ENCODE measurements at regions not wholly inside any gene's neighbourhood (a gene's known extent, or its start where the extent isn't known, plus 50 kb on each side); places are given as distances from the start of the nearest gene placed in this dataset.

DNA sequence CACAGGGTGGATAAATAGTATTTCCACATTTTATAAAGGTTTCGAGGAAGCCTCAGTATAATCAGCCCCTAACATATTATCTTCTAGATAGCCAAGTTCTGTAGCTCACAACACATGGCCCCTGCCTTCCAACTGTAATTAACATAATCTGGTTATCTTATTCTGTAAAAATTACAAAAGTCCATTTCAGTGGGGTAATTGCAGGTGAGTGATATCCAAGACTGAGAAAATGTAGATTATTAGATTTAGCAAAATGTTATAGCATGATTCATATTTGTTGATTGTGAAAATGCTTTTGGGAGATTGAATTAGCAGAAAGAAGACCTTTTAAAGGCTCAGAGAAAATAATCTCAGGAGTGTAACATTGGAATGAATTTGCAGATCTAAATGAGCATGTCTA lies 168.3 kb upstream of the GPC6 start:
- no peak overlapping the region for H3K4me3 ChIP-seq (replicated peaks; ENCODE audit: low read depth, low read length)
- TF ChIP-seq, protein P1, sequence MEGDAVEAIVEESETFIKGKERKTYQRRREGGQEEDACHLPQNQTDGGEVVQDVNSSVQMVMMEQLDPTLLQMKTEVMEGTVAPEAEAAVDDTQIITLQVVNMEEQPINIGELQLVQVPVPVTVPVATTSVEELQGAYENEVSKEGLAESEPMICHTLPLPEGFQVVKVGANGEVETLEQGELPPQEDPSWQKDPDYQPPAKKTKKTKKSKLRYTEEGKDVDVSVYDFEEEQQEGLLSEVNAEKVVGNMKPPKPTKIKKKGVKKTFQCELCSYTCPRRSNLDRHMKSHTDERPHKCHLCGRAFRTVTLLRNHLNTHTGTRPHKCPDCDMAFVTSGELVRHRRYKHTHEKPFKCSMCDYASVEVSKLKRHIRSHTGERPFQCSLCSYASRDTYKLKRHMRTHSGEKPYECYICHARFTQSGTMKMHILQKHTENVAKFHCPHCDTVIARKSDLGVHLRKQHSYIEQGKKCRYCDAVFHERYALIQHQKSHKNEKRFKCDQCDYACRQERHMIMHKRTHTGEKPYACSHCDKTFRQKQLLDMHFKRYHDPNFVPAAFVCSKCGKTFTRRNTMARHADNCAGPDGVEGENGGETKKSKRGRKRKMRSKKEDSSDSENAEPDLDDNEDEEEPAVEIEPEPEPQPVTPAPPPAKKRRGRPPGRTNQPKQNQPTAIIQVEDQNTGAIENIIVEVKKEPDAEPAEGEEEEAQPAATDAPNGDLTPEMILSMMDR (IDR thresholded peaks at IDR 0.05; ENCODE audit: low read depth, low read length, missing control alignments) = no peak
- no peak for DNase-seq (ENCODE audit: extremely low read depth, low read depth)

DNA sequence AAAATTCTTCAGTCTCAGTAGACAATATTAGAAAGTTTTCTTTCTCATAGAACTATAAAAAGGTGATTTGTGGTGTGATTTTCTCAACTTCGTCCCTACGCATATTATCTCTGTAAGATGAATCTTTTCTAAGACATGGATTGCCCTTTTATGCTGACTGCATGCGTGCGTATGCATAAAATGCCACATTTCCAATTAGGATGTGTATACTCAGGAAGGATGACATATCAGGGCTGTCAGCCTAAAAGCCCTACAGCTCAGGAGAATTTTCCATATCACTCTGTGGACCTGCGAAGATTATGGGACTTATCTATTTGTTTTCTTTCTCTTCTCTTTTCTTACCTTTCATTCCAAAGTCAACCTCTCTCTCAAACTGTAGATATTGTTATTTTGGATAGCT lies 166.5 kb upstream of the GPC6 start:
- H3K4me3 ChIP-seq (replicated peaks; ENCODE audit: low read depth, low read length) = no peak overlapping the region
- TF ChIP-seq, protein P1 (IDR thresholded peaks at IDR 0.05; ENCODE audit: low read depth, low read length, missing control alignments) = no peak
- no peak for DNase-seq (ENCODE audit: extremely low read depth, low read depth)

DNA sequence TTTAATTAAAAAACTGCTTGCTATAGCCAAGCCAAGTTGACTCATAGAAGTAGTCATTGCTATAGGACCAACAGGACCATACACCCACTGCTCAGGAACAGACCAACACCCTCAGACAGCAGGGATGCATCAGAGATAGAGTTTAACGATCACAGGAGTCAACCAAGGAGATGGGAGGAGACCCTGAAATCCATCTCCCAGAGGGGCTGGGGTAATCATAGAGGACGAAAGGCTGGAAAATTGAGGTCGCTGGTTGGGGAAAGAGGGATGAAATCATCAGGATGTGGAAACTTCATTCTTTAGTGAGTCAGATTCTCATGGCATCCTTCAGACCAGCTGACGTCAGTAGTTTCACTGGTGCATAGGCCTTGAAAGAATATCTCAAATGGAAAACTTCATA lies 160.4 kb upstream of the GPC6 start:
- TF ChIP-seq, protein P1 (IDR thresholded peaks at IDR 0.05; ENCODE audit: low read depth, low read length, missing control alignments) = no peak
- no peak overlapping the region for H3K4me3 ChIP-seq (replicated peaks; ENCODE audit: low read depth, low read length)
- no peak for DNase-seq (ENCODE audit: extremely low read depth, low read depth)

DNA sequence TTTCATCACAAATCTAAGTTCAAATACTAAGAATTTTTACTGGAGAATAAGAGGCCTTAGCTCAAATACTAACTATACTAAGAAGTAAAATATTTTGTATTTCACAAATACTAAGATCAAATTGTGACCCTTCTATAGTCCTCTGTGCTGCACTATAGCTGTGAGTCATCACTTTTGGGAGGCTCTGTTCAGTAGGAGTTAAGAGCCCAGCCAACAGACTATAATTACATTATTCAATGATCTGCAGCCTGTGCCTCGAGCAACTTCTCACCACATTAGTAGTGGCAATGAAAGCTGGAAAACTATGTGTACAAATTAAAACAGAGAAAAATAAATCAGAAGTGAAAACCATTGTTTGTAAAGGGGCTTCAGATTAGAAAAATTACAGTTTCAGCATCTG lies 147.3 kb upstream of the GPC6 start:
- TF ChIP-seq, protein P1 (IDR thresholded peaks at IDR 0.05; ENCODE audit: low read depth, low read length, missing control alignments) = no peak
- no peak overlapping the region for H3K4me3 ChIP-seq (replicated peaks; ENCODE audit: low read depth, low read length)
- no peak for DNase-seq (ENCODE audit: extremely low read depth, low read depth)

DNA sequence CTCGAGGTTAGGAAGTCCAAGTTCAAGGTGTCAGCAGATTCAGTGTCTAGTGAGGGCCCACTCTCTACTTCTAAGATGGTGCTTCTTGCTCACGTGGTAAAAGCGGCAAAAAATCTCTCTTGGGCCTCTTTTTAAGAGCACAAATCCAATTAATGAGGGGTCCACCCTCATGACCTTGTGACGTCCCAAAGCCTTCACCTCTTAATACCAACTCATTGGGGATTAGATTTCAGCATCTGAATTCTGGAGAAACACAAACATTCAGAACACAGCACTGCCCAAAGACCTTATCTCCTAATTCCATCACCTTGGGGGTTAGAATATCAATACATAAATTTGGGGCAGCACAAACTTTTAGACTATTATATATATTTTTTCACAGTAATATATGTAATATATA lies 146.4 kb upstream of the GPC6 start:
- TF ChIP-seq, protein P1 (IDR thresholded peaks at IDR 0.05; ENCODE audit: low read depth, low read length, missing control alignments) = no peak
- no peak for DNase-seq (ENCODE audit: extremely low read depth, low read depth)

DNA sequence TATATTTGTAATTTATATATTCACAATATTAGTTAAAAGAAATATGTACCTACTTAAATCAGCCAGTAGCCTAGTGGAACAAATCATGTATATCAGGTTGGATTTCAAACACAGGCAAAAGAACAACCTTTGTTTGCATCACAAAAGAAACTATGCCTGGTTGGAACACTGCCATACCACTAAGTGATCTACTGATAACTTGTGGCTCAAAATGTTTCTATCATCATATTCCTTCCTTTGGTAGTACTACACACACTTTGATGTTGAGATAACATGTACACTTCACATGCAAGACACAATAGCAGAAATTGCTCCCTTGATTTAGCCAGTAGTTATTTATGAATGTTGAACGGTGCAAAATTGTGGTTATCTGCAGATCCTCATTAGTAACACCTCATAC lies 146.0 kb upstream of the GPC6 start:
- TF ChIP-seq, protein P1 (IDR thresholded peaks at IDR 0.05; ENCODE audit: low read depth, low read length, missing control alignments) = no peak
- no peak for DNase-seq (ENCODE audit: extremely low read depth, low read depth)
- H3K4me3 ChIP-seq (replicated peaks; ENCODE audit: low read depth, low read length) = no peak overlapping the region

More for the DNA sequence above, 146.4 kb upstream of the GPC6 start:
- H3K4me3 ChIP-seq (replicated peaks; ENCODE audit: low read depth, low read length) = no peak overlapping the region

DNA sequence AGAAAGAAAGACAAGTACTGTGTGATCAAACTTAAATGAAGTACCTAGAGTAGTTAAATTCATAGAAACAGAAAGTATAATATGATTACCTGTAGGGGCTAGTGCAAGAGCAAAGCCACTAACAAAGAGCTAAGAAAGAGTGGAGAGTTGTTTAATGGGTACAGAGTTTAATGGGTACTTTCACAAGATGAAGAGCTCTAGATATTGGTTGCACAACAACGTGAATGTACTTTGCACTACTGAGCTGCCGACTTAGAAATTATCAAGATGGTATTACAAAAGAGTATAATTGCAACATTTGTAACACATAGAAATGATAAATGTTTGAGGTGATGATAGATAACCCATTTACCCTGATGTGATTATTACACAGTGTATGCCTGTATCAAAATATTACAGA lies 140.3 kb upstream of the GPC6 start:
- TF ChIP-seq, protein P1 (IDR thresholded peaks at IDR 0.05; ENCODE audit: low read depth, low read length, missing control alignments) = no peak
- no peak overlapping the region for H3K4me3 ChIP-seq (replicated peaks; ENCODE audit: low read depth, low read length)
- no peak for DNase-seq (ENCODE audit: extremely low read depth, low read depth)

All from HFF-Myc (cell line).